A673 (cell line): ENCODE measurements at regions not wholly inside any gene's neighbourhood (a gene's known extent, or its start where the extent isn't known, plus 50 kb on each side); places are given as distances from the start of the nearest gene placed in this dataset.

Source experiments
- BruUV-seq: library from RNA; stranded (reverse); fragments of 400-500 nt; replicated peaks from 2 replicates; lab custom pipeline; 2021; lab: Mats Ljungman, UMichigan
- CTCF ChIA-PET: fragments of 300-600 bp; sonication (Branson Sonifier 250); formaldehyde crosslinking; loops from one replicate; lab custom pipeline; 2022; ENCODE audit warnings: antibody characterized with exemption; lab: Charles Lee
- POLR2A ChIA-PET: fragments of 300-600 bp; sonication (Branson Sonifier 250); formaldehyde crosslinking; loops from one replicate; lab custom pipeline; 2022; ENCODE audit warnings: antibody characterized with exemption; ENCODE audit not compliant: low non-redundant PET; lab: Charles Lee
- DNase-seq: peaks from one replicate; pipeline ENCODE4 v3.0.0-alpha.2; 2015; ENCODE audit warnings: low spot score
- H3K27ac ChIP-seq: fragments of 200-600 bp; sonication (generic); 2 replicates; pipeline ENCODE4 v1.5.1; 2016; ENCODE audit warnings: mixed run types, low read depth, mild to moderate bottlenecking, mixed read lengths, antibody characterized with exemption, low read length; ENCODE audit not compliant: poor library complexity, severe bottlenecking
- H3K27me3 ChIP-seq: fragments of 200-600 bp; sonication (generic); replicated peaks from 2 replicates; pipeline ENCODE4 v1.6.1; 2017; ENCODE audit warnings: mixed run types, low read depth, mild to moderate bottlenecking, mixed read lengths, antibody characterized with exemption, low read length; ENCODE audit not compliant: insufficient read depth, poor library complexity
- H3K36me3 ChIP-seq: fragments of 200-600 bp; sonication (generic); 2 replicates; pipeline ENCODE4 v1.6.1; 2016; ENCODE audit warnings: mixed run types, mild to moderate bottlenecking, mixed read lengths, antibody characterized with exemption, low read length; ENCODE audit not compliant: insufficient read depth, poor library complexity, severe bottlenecking
- H3K4me1 ChIP-seq: fragments of 200-600 bp; sonication (generic); 2 replicates; pipeline ENCODE4 v1.6.1; 2017; ENCODE audit warnings: mixed run types, mild to moderate bottlenecking, mixed read lengths, antibody characterized with exemption, low read length; ENCODE audit not compliant: insufficient read depth, poor library complexity, severe bottlenecking
- H3K4me3 ChIP-seq: fragments of 200-600 bp; sonication (generic); 2 replicates; pipeline ENCODE4 v1.5.1; 2016; ENCODE audit warnings: low read depth, mixed run types, mild to moderate bottlenecking, mixed read lengths, low read length; ENCODE audit not compliant: poor library complexity, severe bottlenecking
- H3K9me3 ChIP-seq: fragments of 200-600 bp; sonication (generic); 2 replicates; pipeline ENCODE4 v1.6.1; 2016; ENCODE audit warnings: mixed run types, low read depth, mild to moderate bottlenecking, mixed read lengths, antibody characterized with exemption, low read length; ENCODE audit not compliant: poor library complexity, severe bottlenecking
- EZH2 ChIP-seq: fragments of 200-600 bp; sonication (generic); IDR thresholded peaks from 2 replicates; pipeline ENCODE4 v1.6.1; 2017; ENCODE audit warnings: borderline replicate concordance, low read depth, mild to moderate bottlenecking, mixed read lengths, antibody characterized with exemption, low read length; ENCODE audit not compliant: poor library complexity, severe bottlenecking
- intact Hi-C: fragments of 100-400 bp; cut with micrococcal nuclease; formaldehyde crosslinking; loops from one replicate; pipeline ENCODE4 v1.10.0; 2022; ENCODE audit not compliant: unreplicated experiment
- TF ChIP-seq, protein P1 (sequence below): fragments of 300-800, 200-600 bp; sonication (generic); conservative IDR thresholded peaks from 2 replicates; pipeline ENCODE4 v1.5.1; 2017; ENCODE audit warnings: low read depth, mild to moderate bottlenecking, antibody characterized with exemption, low read length, moderate library complexity, mixed read lengths

DNA sequence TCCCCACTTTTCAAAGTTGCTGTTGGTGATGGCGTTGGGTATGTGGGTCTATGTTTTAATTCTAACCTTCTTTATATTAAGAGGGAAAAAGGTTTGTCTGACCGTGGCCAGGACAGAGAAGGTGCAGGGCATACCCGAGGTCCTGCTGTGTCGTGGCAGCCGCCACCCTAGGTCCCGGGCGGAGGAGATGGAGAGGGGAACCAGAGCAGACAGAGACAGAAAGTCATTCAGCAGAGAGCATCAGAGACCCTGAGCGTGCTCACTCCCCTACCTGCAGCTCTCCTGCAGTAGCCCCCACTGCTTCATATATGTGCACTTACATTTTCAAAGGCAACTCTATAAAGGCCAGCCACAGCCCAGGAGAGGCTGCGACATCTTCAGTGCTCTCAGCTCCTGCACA is 327.2 kb upstream of the TNRC6C start:
- no peak for TF ChIP-seq EZH2
- TF ChIP-seq, protein P1, sequence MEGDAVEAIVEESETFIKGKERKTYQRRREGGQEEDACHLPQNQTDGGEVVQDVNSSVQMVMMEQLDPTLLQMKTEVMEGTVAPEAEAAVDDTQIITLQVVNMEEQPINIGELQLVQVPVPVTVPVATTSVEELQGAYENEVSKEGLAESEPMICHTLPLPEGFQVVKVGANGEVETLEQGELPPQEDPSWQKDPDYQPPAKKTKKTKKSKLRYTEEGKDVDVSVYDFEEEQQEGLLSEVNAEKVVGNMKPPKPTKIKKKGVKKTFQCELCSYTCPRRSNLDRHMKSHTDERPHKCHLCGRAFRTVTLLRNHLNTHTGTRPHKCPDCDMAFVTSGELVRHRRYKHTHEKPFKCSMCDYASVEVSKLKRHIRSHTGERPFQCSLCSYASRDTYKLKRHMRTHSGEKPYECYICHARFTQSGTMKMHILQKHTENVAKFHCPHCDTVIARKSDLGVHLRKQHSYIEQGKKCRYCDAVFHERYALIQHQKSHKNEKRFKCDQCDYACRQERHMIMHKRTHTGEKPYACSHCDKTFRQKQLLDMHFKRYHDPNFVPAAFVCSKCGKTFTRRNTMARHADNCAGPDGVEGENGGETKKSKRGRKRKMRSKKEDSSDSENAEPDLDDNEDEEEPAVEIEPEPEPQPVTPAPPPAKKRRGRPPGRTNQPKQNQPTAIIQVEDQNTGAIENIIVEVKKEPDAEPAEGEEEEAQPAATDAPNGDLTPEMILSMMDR, result no peak
- POLR2A ChIA-PET, result no interaction called here
- no peaks in the 10 kb centered on the region for H3K4me1 ChIP-seq
- H3K27ac ChIP-seq, result no peak overlapping the region
- peaks cover 6% of the 10 kb centered on the region for H3K9me3 ChIP-seq
- no peaks in the 10 kb centered on the region for H3K27me3 ChIP-seq
- no peak overlapping the region for H3K4me3 ChIP-seq
- no TSS peak for BruUV-seq
- intact Hi-C loops, result no loop called here
- no peak for DNase-seq
- no peaks in the 10 kb centered on the region for H3K36me3 ChIP-seq
- CTCF ChIA-PET, result no interaction called here

DNA sequence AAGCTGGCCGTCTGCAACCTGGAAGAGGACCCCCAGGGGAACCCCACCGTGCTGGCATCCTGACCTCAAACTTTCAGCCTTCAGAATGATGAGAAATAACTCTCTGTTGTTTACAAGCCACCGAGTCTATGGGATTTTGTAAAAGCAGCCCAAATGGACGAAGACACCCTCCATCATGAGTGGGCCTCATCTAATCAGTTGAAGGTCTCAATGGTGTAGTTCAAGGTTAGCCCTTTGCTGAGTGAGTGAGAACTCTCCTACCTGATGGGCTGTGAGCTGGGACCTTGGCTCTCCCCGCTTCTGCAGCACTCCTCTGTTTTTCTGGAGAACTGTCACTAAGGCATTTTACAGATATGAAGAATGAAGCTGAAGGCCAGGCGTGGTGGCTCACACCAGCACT is 325.9 kb upstream of the TNRC6C start:
- no peak overlapping the region for H3K27ac ChIP-seq
- H3K9me3 ChIP-seq, result no peaks in the 10 kb centered on the region
- H3K4me1 ChIP-seq, result no peaks in the 10 kb centered on the region
- CTCF ChIA-PET, result no interaction called here
- BruUV-seq, result no TSS peak
- TF ChIP-seq EZH2, result no peak
- TF ChIP-seq, protein P1, result no peak
- H3K27me3 ChIP-seq, result peaks cover 2% of the 10 kb centered on the region
- no peak overlapping the region for H3K4me3 ChIP-seq
- no peak for DNase-seq
- POLR2A ChIA-PET, result interaction anchor here (0.5 kb wide), 1 partner anchor 325 kb away, joined by 5 read pairs; no protein-coding TSS in a partner anchor
- intact Hi-C loops, result no loop called here
- H3K36me3 ChIP-seq, result no peaks in the 10 kb centered on the region

GRCh38 chr17:77634710-77635109 is 323.8 kb upstream of the TNRC6C start:
- DNase-seq, result no peak
- intact Hi-C loops, result no loop called here
- Histone ChIP-seq H3K36me3 (no peaks in the 10 kb centered on the region), H3K27ac (no peak overlapping the region), H3K4me1 (no peaks in the 10 kb centered on the region), H3K9me3 (no peaks in the 10 kb centered on the region), H3K27me3 (peaks cover 21% of the 10 kb centered on the region), H3K4me3 (no peak overlapping the region)
- TF ChIP-seq, protein P1, result no peak
- no peak for TF ChIP-seq EZH2
- BruUV-seq, result no TSS peak
- CTCF ChIA-PET, result no interaction called here
- POLR2A ChIA-PET, result no interaction called here
